ENCODE measurements at regions not wholly inside any gene's neighbourhood (a gene's known extent, or its start where the extent isn't known, plus 50 kb on each side); places are given as distances from the start of the nearest gene placed in this dataset.

- DNase-seq = no peak
Measured at GRCh38 chr11:86726770-86727504, 54.5 kb upstream of the ME3 start.

- DNase-seq = no peak
Measured at GRCh38 chr11:86726118-86726753, 53.8 kb upstream of the ME3 start.

- no peak for DNase-seq
Measured at GRCh38 chr11:86724137-86724536, 51.7 kb upstream of the ME3 start.

- no peak for DNase-seq
Measured at GRCh38 chr11:86723281-86723680, 50.9 kb upstream of the ME3 start.

- no peak for DNase-seq
Measured at GRCh38 chr11:86722748-86723147, 50.3 kb upstream of the ME3 start.
